Astrocyte (in vitro differentiated cells and primary cell): ENCODE measurements at regions not wholly inside any gene's neighbourhood (a gene's known extent, or its start where the extent isn't known, plus 50 kb on each side); places are given as distances from the start of the nearest gene placed in this dataset.

Experiments used
- CTCF ChIP-seq: IDR thresholded peaks from 2 replicates; pipeline ENCODE4 v1.5.1; 2011; ENCODE audit warnings: low read depth, mild to moderate bottlenecking, inconsistent platforms, low read length, moderate library complexity; ENCODE audit not compliant: insufficient read depth
- EZH2 ChIP-seq: IDR thresholded peaks from 2 replicates; pipeline ENCODE4 v1.6.1; 2012; ENCODE audit warnings: mild to moderate bottlenecking, low read length, inconsistent platforms; ENCODE audit not compliant: insufficient read depth

- TF ChIP-seq CTCF (no peak), EZH2 (no peak)
Measured at GRCh38 chr1:121483961-121484424, 299.2 kb downstream of the SRGAP2C start.
